Uterus (tissue), 2 donors: ENCODE measurements at regions not wholly inside any gene's neighbourhood (a gene's known extent, or its start where the extent isn't known, plus 50 kb on each side); places are given as distances from the start of the nearest gene placed in this dataset.

Experiments
- POLR2A ChIP-seq, 2 donors: fragments of 450-650 bp; IDR thresholded peaks; one replicate each; pipeline ENCODE4 v1.6.1; 2016; ENCODE audit warnings: antibody characterized with exemption in 2 of 2, mild to moderate bottlenecking in 1 of 2, moderate library complexity in 1 of 2
- TF ChIP-seq, protein P1 (sequence below), 4 experiments: fragments of 200-600 bp in 2 of 4; fragments of 450-650 bp in 2 of 4; sonication (generic) in 2 of 4; IDR thresholded peaks; one replicate each; pipeline ENCODE4 v1.5.1; 2016 to 2019; ENCODE audit warnings: antibody characterized with exemption in 4 of 4, mild to moderate bottlenecking in 2 of 4, moderate library complexity in 1 of 4

DNA sequence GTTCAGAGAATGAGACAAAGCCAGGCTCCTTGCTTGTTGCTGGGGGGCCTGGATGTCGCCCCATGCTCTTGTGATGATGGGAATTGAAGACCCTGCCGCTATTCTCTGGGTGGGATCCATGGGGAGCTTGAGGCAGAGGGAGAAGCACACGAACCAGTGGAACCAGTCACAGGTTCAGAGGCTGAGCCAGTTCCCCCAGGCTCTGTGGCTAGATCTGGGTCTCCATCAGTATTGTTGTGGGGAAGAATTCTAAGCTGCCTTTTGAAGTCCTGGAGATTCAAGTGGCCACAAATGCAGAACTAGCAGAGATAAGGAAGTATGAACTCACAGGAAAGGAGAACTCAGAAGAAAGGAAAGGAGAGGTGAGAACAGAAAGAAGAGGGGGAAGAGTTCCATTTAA lies 219.4 kb downstream of the MSX2 start:
- TF ChIP-seq, protein P1, sequence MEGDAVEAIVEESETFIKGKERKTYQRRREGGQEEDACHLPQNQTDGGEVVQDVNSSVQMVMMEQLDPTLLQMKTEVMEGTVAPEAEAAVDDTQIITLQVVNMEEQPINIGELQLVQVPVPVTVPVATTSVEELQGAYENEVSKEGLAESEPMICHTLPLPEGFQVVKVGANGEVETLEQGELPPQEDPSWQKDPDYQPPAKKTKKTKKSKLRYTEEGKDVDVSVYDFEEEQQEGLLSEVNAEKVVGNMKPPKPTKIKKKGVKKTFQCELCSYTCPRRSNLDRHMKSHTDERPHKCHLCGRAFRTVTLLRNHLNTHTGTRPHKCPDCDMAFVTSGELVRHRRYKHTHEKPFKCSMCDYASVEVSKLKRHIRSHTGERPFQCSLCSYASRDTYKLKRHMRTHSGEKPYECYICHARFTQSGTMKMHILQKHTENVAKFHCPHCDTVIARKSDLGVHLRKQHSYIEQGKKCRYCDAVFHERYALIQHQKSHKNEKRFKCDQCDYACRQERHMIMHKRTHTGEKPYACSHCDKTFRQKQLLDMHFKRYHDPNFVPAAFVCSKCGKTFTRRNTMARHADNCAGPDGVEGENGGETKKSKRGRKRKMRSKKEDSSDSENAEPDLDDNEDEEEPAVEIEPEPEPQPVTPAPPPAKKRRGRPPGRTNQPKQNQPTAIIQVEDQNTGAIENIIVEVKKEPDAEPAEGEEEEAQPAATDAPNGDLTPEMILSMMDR (IDR thresholded peaks at IDR 0.05): no peak
- no peak for TF ChIP-seq POLR2A (IDR thresholded peaks at IDR 0.05)
